SK-N-MC (cell line): ENCODE measurements at regions not wholly inside any gene's neighbourhood (a gene's known extent, or its start where the extent isn't known, plus 50 kb on each side); places are given as distances from the start of the nearest gene placed in this dataset.
A peak's percentile ranks its signal among the peaks of the same experiment; 100 is the strongest.

ENCODE experiments used
- DNase-seq: peaks from one replicate; pipeline ENCODE4 v3.0.0-alpha.2; 2011; ENCODE audit warnings: low read depth, low spot score
- H3K27ac ChIP-seq: fragments of 200-600 bp; sonication (generic); 2 replicates; pipeline ENCODE4 v1.5.1; 2016; ENCODE audit warnings: mixed run types
- H3K36me3 ChIP-seq: fragments of 200-600 bp; sonication (generic); 2 replicates; pipeline ENCODE4 v1.6.1; 2017; ENCODE audit warnings: antibody characterized with exemption, low read length, mixed read lengths; ENCODE audit not compliant: insufficient read depth
- H3K4me3 ChIP-seq: fragments of 200-600 bp; sonication (generic); 2 replicates; pipeline ENCODE4 v1.5.1; 2016
- H3K9ac ChIP-seq: fragments of 200-600 bp; sonication (generic); 2 replicates; pipeline ENCODE4 v1.8.0; 2017; ENCODE audit warnings: mixed run types, mixed read lengths; ENCODE audit not compliant: insufficient read length
- H3K9me3 ChIP-seq: fragments of 200-600 bp; sonication (generic); 2 replicates; pipeline ENCODE4 v1.6.1; 2017; ENCODE audit warnings: low read depth, mild to moderate bottlenecking, antibody characterized with exemption, low read length, moderate library complexity, mixed read lengths
- EZH2 ChIP-seq: fragments of 200-600 bp; sonication (generic); IDR thresholded peaks from one replicate; pipeline ENCODE4 v1.6.1; 2017; ENCODE audit warnings: antibody characterized with exemption
- FOXP2 ChIP-seq: optimal IDR thresholded peaks from 2 replicates; pipeline ENCODE3; 2011; ENCODE audit warnings: mild to moderate bottlenecking, moderate library complexity; ENCODE audit not compliant: insufficient read depth; ENCODE audit errors: extremely low read length, control extremely low read depth
- POLR2AphosphoS5 ChIP-seq: IDR thresholded peaks from 2 replicates; pipeline ENCODE4 v1.6.1; 2012; ENCODE audit warnings: mild to moderate bottlenecking, low read depth, low read length, borderline replicate concordance

GRCh38 chr4:136900696-136901095 is 631.6 kb downstream of the PCDH18 start:
- DNase-seq: no peak
- no peak overlapping the region for H3K27ac ChIP-seq
- no peaks in the 10 kb centered on the region for H3K36me3 ChIP-seq
- TF ChIP-seq EZH2 (no peak), FOXP2 (no peak), POLR2AphosphoS5 (no peak)
- no peaks in the 10 kb centered on the region for H3K9me3 ChIP-seq
- H3K9ac ChIP-seq: no peak overlapping the region
- H3K4me3 ChIP-seq: no peak overlapping the region

- H3K27ac ChIP-seq: no peak overlapping the region
- TF ChIP-seq FOXP2: no peak
- no peak for TF ChIP-seq EZH2
- no peak for TF ChIP-seq POLR2AphosphoS5
- no peak overlapping the region for H3K4me3 ChIP-seq
- no peaks in the 10 kb centered on the region for H3K36me3 ChIP-seq
- no peak overlapping the region for H3K9ac ChIP-seq
- no peaks in the 10 kb centered on the region for H3K9me3 ChIP-seq
- no peak for DNase-seq
Measured at GRCh38 chr4:136898590-136899248, 633.6 kb downstream of the PCDH18 start.

GRCh38 chr4:136893573-136893972 is 638.7 kb downstream of the PCDH18 start:
- no peak overlapping the region for H3K9ac ChIP-seq
- no peak for TF ChIP-seq FOXP2
- no peak for TF ChIP-seq EZH2
- no peak for TF ChIP-seq POLR2AphosphoS5
- no peaks in the 10 kb centered on the region for H3K36me3 ChIP-seq
- no peak overlapping the region for H3K27ac ChIP-seq
- DNase-seq: no peak
- no peaks in the 10 kb centered on the region for H3K9me3 ChIP-seq
- H3K4me3 ChIP-seq: no peak overlapping the region

- TF ChIP-seq FOXP2 (no peak), EZH2 (no peak), POLR2AphosphoS5 (no peak)
- no peak overlapping the region for H3K9ac ChIP-seq
- H3K36me3 ChIP-seq: no peaks in the 10 kb centered on the region
- no peak overlapping the region for H3K4me3 ChIP-seq
- no peak for DNase-seq
- no peaks in the 10 kb centered on the region for H3K9me3 ChIP-seq
- H3K27ac ChIP-seq: no peak overlapping the region
Measured at GRCh38 chr4:136881666-136882065, 650.6 kb downstream of the PCDH18 start.

- no peak for DNase-seq
- Histone ChIP-seq H3K36me3 (no peaks in the 10 kb centered on the region), H3K4me3 (no peak overlapping the region), H3K9ac (no peak overlapping the region), H3K27ac (no peak overlapping the region), H3K9me3 (no peaks in the 10 kb centered on the region)
- TF ChIP-seq FOXP2: no peak
- no peak for TF ChIP-seq POLR2AphosphoS5
- no peak for TF ChIP-seq EZH2
Measured at GRCh38 chr4:136873555-136873954, 658.7 kb downstream of the PCDH18 start.

- TF ChIP-seq EZH2: no peak
- TF ChIP-seq FOXP2: no peak
- TF ChIP-seq POLR2AphosphoS5: no peak
- no peak overlapping the region for H3K9ac ChIP-seq
- H3K27ac ChIP-seq: no peak overlapping the region
- H3K9me3 ChIP-seq: no peaks in the 10 kb centered on the region
- no peak overlapping the region for H3K4me3 ChIP-seq
- no peaks in the 10 kb centered on the region for H3K36me3 ChIP-seq
- no peak for DNase-seq
Measured at GRCh38 chr4:136867465-136867864, 664.8 kb downstream of the PCDH18 start.

GRCh38 chr4:136865526-136865925 is 666.8 kb downstream of the PCDH18 start:
- no peaks in the 10 kb centered on the region for H3K36me3 ChIP-seq
- H3K4me3 ChIP-seq: no peak overlapping the region
- H3K9me3 ChIP-seq: no peaks in the 10 kb centered on the region
- peak overlapping the region; percentile 15; the same call in 1 of the 2 replicates for H3K27ac ChIP-seq
- no peak overlapping the region for H3K9ac ChIP-seq
- peak; percentile 39 for DNase-seq
- TF ChIP-seq EZH2 (no peak), FOXP2 (no peak), POLR2AphosphoS5 (no peak)

- no peaks in the 10 kb centered on the region for H3K9me3 ChIP-seq
- H3K27ac ChIP-seq: no peak overlapping the region; the same call in 1 of the 2 replicates
- no peak for TF ChIP-seq EZH2
- TF ChIP-seq FOXP2: no peak
- TF ChIP-seq POLR2AphosphoS5: no peak
- no peak overlapping the region for H3K9ac ChIP-seq
- H3K4me3 ChIP-seq: no peak overlapping the region
- DNase-seq: peak; percentile 86
- no peaks in the 10 kb centered on the region for H3K36me3 ChIP-seq
Measured at GRCh38 chr4:136864604-136865185, 667.6 kb downstream of the PCDH18 start.
